Ectodermal cell (in vitro differentiated cells): ENCODE measurements at regions not wholly inside any gene's neighbourhood (a gene's known extent, or its start where the extent isn't known, plus 50 kb on each side); places are given as distances from the start of the nearest gene placed in this dataset.

ENCODE experiments used
- H3K27ac ChIP-seq: 2 replicates; pipeline ENCODE4 v1.7.0; 2013; ENCODE audit warnings: mild to moderate bottlenecking, low read depth, low read length; ENCODE audit not compliant: insufficient read depth, poor library complexity, severe bottlenecking
- H3K27me3 ChIP-seq: 2 replicates; pipeline ENCODE4 v1.7.0; 2013; ENCODE audit warnings: mild to moderate bottlenecking, low read length; ENCODE audit not compliant: insufficient read depth, control insufficient read depth, poor library complexity, severe bottlenecking
- H3K36me3 ChIP-seq: one replicate; pipeline ENCODE4 v1.7.0; 2013; ENCODE audit warnings: low read length; ENCODE audit not compliant: control insufficient read depth, insufficient read depth
- H3K4me1 ChIP-seq: one replicate; pipeline ENCODE4 v1.7.0; 2013; ENCODE audit warnings: low read length; ENCODE audit not compliant: control insufficient read depth, insufficient read depth
- H3K4me3 ChIP-seq: 2 replicates; pipeline ENCODE4 v1.7.0; 2013; ENCODE audit warnings: low read depth, low read length, control low read depth; ENCODE audit not compliant: insufficient read depth
- H3K9me3 ChIP-seq: 2 replicates; pipeline ENCODE4 v1.7.0; 2013; ENCODE audit warnings: mild to moderate bottlenecking, low read length, moderate library complexity; ENCODE audit not compliant: control insufficient read depth
- WGBS, 2 experiments: methylation state at CpG; one replicate each; pipeline ENCODE4 v1.1.7; 2013; ENCODE audit warnings: missing lambda C conversion rate in 2 of 2; 5-methylcytosine and 5-hydroxymethylcytosine counted together

- Histone ChIP-seq H3K36me3 (peaks cover 4% of the 10 kb centered on the region), H3K27ac (no peak overlapping the region), H3K4me3 (no peak overlapping the region), H3K4me1 (peaks cover 4% of the 10 kb centered on the region), H3K9me3 (no peaks in the 10 kb centered on the region), H3K27me3 (no peaks in the 10 kb centered on the region)
- WGBS, 2 experiments: 92 to 94% methylated on average over 5 of the region's 5 CpGs
These were observed 86.3 kb upstream of the SEMA6A start for GRCh38 chr5:116660929-116661328.

- H3K27me3 ChIP-seq: no peaks in the 10 kb centered on the region
- H3K27ac ChIP-seq: no peak overlapping the region
- H3K36me3 ChIP-seq: peaks cover 4% of the 10 kb centered on the region
- no peak overlapping the region for H3K4me3 ChIP-seq
- 94 to 100% methylated on average over 1 of the region's 1 CpG for WGBS, 2 experiments
- peaks cover 16% of the 10 kb centered on the region for H3K4me1 ChIP-seq
- no peaks in the 10 kb centered on the region for H3K9me3 ChIP-seq
These were observed 84.2 kb upstream of the SEMA6A start for GRCh38 chr5:116658830-116659229.

- H3K27me3 ChIP-seq: no peaks in the 10 kb centered on the region
- no peak overlapping the region for H3K4me3 ChIP-seq
- no peaks in the 10 kb centered on the region for H3K9me3 ChIP-seq
- H3K27ac ChIP-seq: no peak overlapping the region
- H3K4me1 ChIP-seq: peaks cover 20% of the 10 kb centered on the region
- peaks cover 4% of the 10 kb centered on the region for H3K36me3 ChIP-seq
These were observed 83.5 kb upstream of the SEMA6A start for GRCh38 chr5:116658141-116658540.

GRCh38 chr5:116655431-116655830, 80.8 kb upstream of the SEMA6A start:
- H3K9me3 ChIP-seq: no peaks in the 10 kb centered on the region
- H3K36me3 ChIP-seq: no peaks in the 10 kb centered on the region
- peaks cover 34% of the 10 kb centered on the region for H3K4me1 ChIP-seq
- no peaks in the 10 kb centered on the region for H3K27me3 ChIP-seq
- 93 to 96% methylated on average over 2 to 3 of the region's 3 CpGs for WGBS, 2 experiments
- no peak overlapping the region for H3K27ac ChIP-seq
- no peak overlapping the region for H3K4me3 ChIP-seq

GRCh38 chr5:116654925-116655324, 80.3 kb upstream of the SEMA6A start:
- WGBS, 2 experiments: 20 to 41% methylated on average over 2 to 3 of the region's 3 CpGs
- Histone ChIP-seq H3K9me3 (no peaks in the 10 kb centered on the region), H3K27ac (no peak overlapping the region), H3K4me3 (no peak overlapping the region), H3K4me1 (peaks cover 34% of the 10 kb centered on the region), H3K27me3 (no peaks in the 10 kb centered on the region), H3K36me3 (no peaks in the 10 kb centered on the region)

- 39 to 41% methylated on average over 3 of the region's 3 CpGs for WGBS, 2 experiments
- no peaks in the 10 kb centered on the region for H3K9me3 ChIP-seq
- no peaks in the 10 kb centered on the region for H3K27me3 ChIP-seq
- H3K36me3 ChIP-seq: no peaks in the 10 kb centered on the region
- peak overlapping the region; percentile 28 for H3K27ac ChIP-seq
- no peak overlapping the region for H3K4me3 ChIP-seq
- H3K4me1 ChIP-seq: peaks cover 34% of the 10 kb centered on the region
These were observed 78.3 kb upstream of the SEMA6A start for GRCh38 chr5:116652903-116653302.

GRCh38 chr5:116652196-116652729, 77.6 kb upstream of the SEMA6A start:
- Histone ChIP-seq H3K9me3 (no peaks in the 10 kb centered on the region), H3K4me3 (no peak overlapping the region), H3K27ac (peak overlapping the region; percentile 28), H3K4me1 (peaks cover 34% of the 10 kb centered on the region), H3K36me3 (no peaks in the 10 kb centered on the region), H3K27me3 (no peaks in the 10 kb centered on the region)
- 9 to 15% methylated on average over 7 of the region's 7 CpGs for WGBS, 2 experiments

GRCh38 chr5:116651653-116652052, 77.0 kb upstream of the SEMA6A start:
- Histone ChIP-seq H3K4me1 (peaks cover 33% of the 10 kb centered on the region), H3K27me3 (no peaks in the 10 kb centered on the region), H3K27ac (peak overlapping the region; percentile 28), H3K36me3 (no peaks in the 10 kb centered on the region), H3K9me3 (no peaks in the 10 kb centered on the region), H3K4me3 (no peak overlapping the region)
- 48 to 70% methylated on average over 3 of the region's 3 CpGs for whole genome bisulfite sequencing, 2 experiments

- no peaks in the 10 kb centered on the region for H3K36me3 ChIP-seq
- no peak overlapping the region for H3K4me3 ChIP-seq
- H3K27ac ChIP-seq: no peak overlapping the region
- no peaks in the 10 kb centered on the region for H3K27me3 ChIP-seq
- WGBS, 2 experiments: 89 to 92% methylated on average over 3 to 4 of the region's 4 CpGs
- H3K4me1 ChIP-seq: peaks cover 30% of the 10 kb centered on the region
- no peaks in the 10 kb centered on the region for H3K9me3 ChIP-seq
These were observed 76.3 kb upstream of the SEMA6A start for GRCh38 chr5:116650964-116651363.

- Histone ChIP-seq H3K27me3 (no peaks in the 10 kb centered on the region), H3K4me3 (no peak overlapping the region), H3K4me1 (peaks cover 28% of the 10 kb centered on the region), H3K36me3 (no peaks in the 10 kb centered on the region), H3K9me3 (no peaks in the 10 kb centered on the region), H3K27ac (no peak overlapping the region)
- 94 to 97% methylated on average over 5 of the region's 7 CpGs for WGBS, 2 experiments
These were observed 75.9 kb upstream of the SEMA6A start for GRCh38 chr5:116650544-116650943.
